SK-N-SH (cell line): ENCODE measurements at regions not wholly inside any gene's neighbourhood (a gene's known extent, or its start where the extent isn't known, plus 50 kb on each side); places are given as distances from the start of the nearest gene placed in this dataset.

Experiments used
- CTCF ChIA-PET: fragments of 300-600, 350-600 bp; formaldehyde crosslinking; extraction: SDS; loops from one replicate; lab custom pipeline; 2021; lab: Yijun Ruan, JAX
- POLR2A ChIA-PET: fragments of 350-600 bp; sonication (Branson Sonifier 250); formaldehyde crosslinking; extraction: SDS; loops from one replicate; lab custom pipeline; 2020; ENCODE audit warnings: antibody characterized with exemption, inconsistent platforms; lab: Yijun Ruan, JAX
- DNase-seq: peaks from one replicate; pipeline ENCODE4 v3.0.0; 2012
- H2AFZ ChIP-seq: fragments of 200-600 bp; sonication (generic); 2 replicates; pipeline ENCODE4 v1.8.1; 2016; ENCODE audit warnings: antibody characterized with exemption, mild to moderate bottlenecking, low read depth
- H3F3A ChIP-seq: fragments of 200-600 bp; sonication (generic); replicated peaks from 2 replicates; pipeline ENCODE3; 2016; ENCODE audit warnings: antibody characterized with exemption, mild to moderate bottlenecking; ENCODE audit not compliant: insufficient read depth
- H3K27ac ChIP-seq, 2 experiments: fragments of 200-500 bp in 1 of 2; fragments of 200-600 bp in 1 of 2; sonication (Bioruptor generic) in 1 of 2; sonication (generic), shearing (Covaris generic) in 1 of 2; 2 replicates each; pipeline versions ENCODE4 v1.5.1 to v1.6.1; 2014 to 2016; ENCODE audit warnings: low read depth in 2 of 2, inconsistent platforms in 1 of 2, low read length in 1 of 2, mild to moderate bottlenecking in 1 of 2, mixed read lengths in 1 of 2
- H3K27me3 ChIP-seq: fragments of 200-600 bp; sonication (generic), shearing (Covaris generic); 2 replicates; pipeline ENCODE4 v1.6.1; 2016; ENCODE audit warnings: mixed run types; ENCODE audit not compliant: insufficient read depth
- H3K36me3 ChIP-seq, 2 experiments: fragments of 200-500 bp in 1 of 2; fragments of 200-600 bp in 1 of 2; sonication (Bioruptor generic) in 1 of 2; sonication (generic) in 1 of 2; replicated peaks in 1 of 2; 2 replicates each; pipeline versions ENCODE3 to v1.5.1; 2014 to 2016; ENCODE audit warnings: low read length in 1 of 2, mild to moderate bottlenecking in 1 of 2; ENCODE audit not compliant: insufficient read depth in 2 of 2, control insufficient read depth in 1 of 2
- H3K4me1 ChIP-seq, 2 experiments: fragments of 200-500 bp in 1 of 2; fragments of 200-600 bp in 1 of 2; sonication (Bioruptor generic) in 1 of 2; sonication (generic), shearing (Covaris generic) in 1 of 2; 2 replicates each; pipeline versions ENCODE4 v1.5.1 to v1.6.1; 2014 to 2016; ENCODE audit warnings: low read depth in 1 of 2, low read length in 1 of 2, mixed run types in 1 of 2; ENCODE audit not compliant: insufficient read depth in 2 of 2, control insufficient read depth in 1 of 2
- H3K4me2 ChIP-seq: fragments of 200-600 bp; sonication (generic), shearing (Covaris generic); 2 replicates; pipeline ENCODE4 v1.6.1; 2017; ENCODE audit warnings: mixed run types
- H3K4me3 ChIP-seq, 2 experiments: fragments of 200-500 bp in 1 of 2; fragments of 200-600 bp in 1 of 2; sonication (Bioruptor generic) in 1 of 2; sonication (generic), shearing (Covaris generic) in 1 of 2; 2 replicates each; pipeline versions ENCODE4 v1.5.1 to v1.8.1; 2014 to 2016; ENCODE audit warnings: low read depth in 2 of 2, inconsistent platforms in 1 of 2, low read length in 1 of 2, mild to moderate bottlenecking in 1 of 2, mixed read lengths in 1 of 2, moderate library complexity in 1 of 2
- H3K79me2 ChIP-seq: fragments of 200-600 bp; sonication (generic); 2 replicates; pipeline ENCODE4 v1.8.1; 2017; ENCODE audit warnings: mild to moderate bottlenecking; ENCODE audit not compliant: insufficient read depth
- H3K9ac ChIP-seq: fragments of 200-600 bp; sonication (generic); 2 replicates; pipeline ENCODE4 v1.6.1; 2017; ENCODE audit warnings: mixed run types
- H3K9me2 ChIP-seq: fragments of 200-600 bp; sonication (generic); 2 replicates; pipeline ENCODE4 v1.6.1; 2017; ENCODE audit warnings: mixed run types
- H3K9me3 ChIP-seq: fragments of 200-600 bp; sonication (generic); 2 replicates; pipeline ENCODE4 v1.6.1; 2017; ENCODE audit warnings: mixed run types, mild to moderate bottlenecking, moderate library complexity
- H4K20me1 ChIP-seq: fragments of 200-600 bp; sonication (generic); 2 replicates; pipeline ENCODE4 v1.6.1; 2017; ENCODE audit warnings: mild to moderate bottlenecking, mixed run types; ENCODE audit not compliant: insufficient read depth
- ELF1 ChIP-seq: IDR thresholded peaks from 2 replicates; pipeline ENCODE4 v1.4.0; 2012
- EZH2phosphoT487 ChIP-seq: fragments of 200-600 bp; sonication (generic); IDR thresholded peaks from 2 replicates; pipeline ENCODE4 v1.6.1; 2017; ENCODE audit warnings: low read depth, mixed run types, mild to moderate bottlenecking, antibody characterized with exemption, moderate library complexity, borderline replicate concordance
- FOXJ3 ChIP-seq: sonication (generic); formaldehyde crosslinking; IDR thresholded peaks from 2 replicates; pipeline ENCODE4 v1.5.1; 2020; ENCODE audit warnings: mild to moderate bottlenecking, missing genetic modification reagents
- GATA2 ChIP-seq: sonication (generic); formaldehyde crosslinking; IDR thresholded peaks from 2 replicates; pipeline ENCODE4 v1.5.0; 2020; ENCODE audit warnings: mild to moderate bottlenecking, missing genetic modification reagents
- IRF3 ChIP-seq: fragments of 150-350 bp; IDR thresholded peaks from 2 replicates; pipeline ENCODE4 v1.6.1; 2016; ENCODE audit warnings: mild to moderate bottlenecking, low read depth, low read length
- JUND ChIP-seq: IDR thresholded peaks from 2 replicates; pipeline ENCODE4 v1.4.0; 2012
- MAX ChIP-seq: IDR thresholded peaks from 2 replicates; pipeline ENCODE4 v1.4.0; 2012; ENCODE audit warnings: low read depth
- MEF2A ChIP-seq: IDR thresholded peaks from 2 replicates; pipeline ENCODE4 v1.4.0; 2012; ENCODE audit warnings: low read depth, borderline replicate concordance
- MXI1 ChIP-seq: IDR thresholded peaks from 2 replicates; pipeline ENCODE4 v1.6.1; 2012; ENCODE audit warnings: mild to moderate bottlenecking, low read depth, low read length, improper control_type of control experiment
- NRF1 ChIP-seq: IDR thresholded peaks from 2 replicates; pipeline ENCODE4 v1.6.1; 2012; ENCODE audit warnings: low read depth, mild to moderate bottlenecking, low read length
- PBX3 ChIP-seq: IDR thresholded peaks from 2 replicates; pipeline ENCODE4; 2012
- RAD21 ChIP-seq: IDR thresholded peaks from 2 replicates; pipeline ENCODE4 v1.6.1; 2012; ENCODE audit warnings: mild to moderate bottlenecking, low read length
- RCOR1 ChIP-seq: fragments of 150-350 bp; IDR thresholded peaks from 2 replicates; pipeline ENCODE4 v1.6.1; 2017; ENCODE audit warnings: antibody characterized with exemption, low read length
- REST ChIP-seq: IDR thresholded peaks from 2 replicates; pipeline ENCODE4 v1.6.1; 2012; ENCODE audit warnings: mild to moderate bottlenecking, low read depth, low read length, moderate library complexity
- RXRA ChIP-seq: IDR thresholded peaks from 2 replicates; pipeline ENCODE4 v1.4.0; 2012; ENCODE audit warnings: low read depth, mild to moderate bottlenecking, borderline replicate concordance
- SMC3 ChIP-seq: IDR thresholded peaks from 2 replicates; pipeline ENCODE4 v1.6.1; 2012; ENCODE audit warnings: low read depth, low read length, improper control_type of control experiment
- TAF1 ChIP-seq: IDR thresholded peaks from 2 replicates; pipeline ENCODE4 v1.6.1; 2012; ENCODE audit warnings: low read depth, mild to moderate bottlenecking, low read length, moderate library complexity, borderline replicate concordance
- TEAD4 ChIP-seq: IDR thresholded peaks from 2 replicates; pipeline ENCODE4 v1.4.0; 2012; ENCODE audit warnings: mild to moderate bottlenecking, borderline replicate concordance; ENCODE audit not compliant: insufficient read depth
- USF2 ChIP-seq: fragments of 150-350 bp; IDR thresholded peaks from 2 replicates; pipeline ENCODE4 v1.6.1; 2017; ENCODE audit warnings: antibody characterized with exemption, low read length, low read depth, borderline replicate concordance
- YY1 ChIP-seq: IDR thresholded peaks from 2 replicates; pipeline ENCODE4 v1.4.0; 2012; ENCODE audit warnings: low read depth, mild to moderate bottlenecking
- WGBS: methylation state at CpG from one replicate; pipeline ENCODE4 v1.1.6; 2017; ENCODE audit warnings: low lambda C conversion rate; 5-methylcytosine and 5-hydroxymethylcytosine counted together

- Histone ChIP-seq H3K27me3 (peaks cover 52% of the 10 kb centered on the region), H3K36me3 (no peaks in the 10 kb centered on the region), H3K27ac (no peak overlapping the region), H3F3A (no peaks in the 10 kb centered on the region), H2AFZ (no peak overlapping the region), H3K9ac (no peak overlapping the region), H3K9me2 (no peaks in the 10 kb centered on the region), H3K4me2 (no peak overlapping the region), H3K4me1 (no peaks in the 10 kb centered on the region), H3K4me3 (no peak overlapping the region), H3K79me2 (no peaks in the 10 kb centered on the region), H4K20me1 (no peaks in the 10 kb centered on the region), H3K9me3 (no peaks in the 10 kb centered on the region)
- WGBS: 6% methylated on average over 7 of the region's 9 CpGs
- CTCF ChIA-PET: no interaction called here
- no peak for DNase-seq
- TF ChIP-seq USF2: no peak
- no peak for TF ChIP-seq PBX3
- TF ChIP-seq JUND: no peak
- POLR2A ChIA-PET: no interaction called here
These were observed 232.3 kb downstream of the IRX2 start for GRCh38 chr5:2519153-2519552.

- H3K36me3 ChIP-seq: no peaks in the 10 kb centered on the region
These were observed 234.0 kb downstream of the IRX2 start for GRCh38 chr5:2517451-2517850.

More at GRCh38 chr5:2517451-2517850, 234.0 kb downstream of the IRX2 start:
- TF ChIP-seq TAF1: no peak
- no peak for TF ChIP-seq RAD21
- TF ChIP-seq PBX3: no peak
- no peak for TF ChIP-seq IRF3
- TF ChIP-seq TEAD4: no peak
- TF ChIP-seq YY1: no peak
- TF ChIP-seq GATA2 (CRISPR knock-in tag): no peak
- TF ChIP-seq EZH2phosphoT487: no peak
- TF ChIP-seq RXRA: no peak
- TF ChIP-seq REST: no peak
- no peak for TF ChIP-seq FOXJ3 (CRISPR knock-in tag)
- no peak for TF ChIP-seq USF2
- TF ChIP-seq NRF1: no peak
- TF ChIP-seq ELF1: no peak
- TF ChIP-seq RCOR1: no peak
- no peak for TF ChIP-seq MXI1
- TF ChIP-seq MAX: no peak
- no peak for TF ChIP-seq MEF2A
- TF ChIP-seq SMC3: no peak
- no peaks in the 10 kb centered on the region for H3K4me1 ChIP-seq
- no peak overlapping the region for H3K4me2 ChIP-seq
- H2AFZ ChIP-seq: no peak overlapping the region
- no peaks in the 10 kb centered on the region for H3K9me2 ChIP-seq
- ChIA-PET POLR2A (no interaction called here), CTCF (no interaction called here)
- H4K20me1 ChIP-seq: no peaks in the 10 kb centered on the region
- H3K4me3 ChIP-seq: no peak overlapping the region
- H3K79me2 ChIP-seq: no peaks in the 10 kb centered on the region
- H3K27ac ChIP-seq: no peak overlapping the region
- DNase-seq: no peak
- H3F3A ChIP-seq: no peaks in the 10 kb centered on the region
- under 1% methylated on average over 8 of the region's 10 CpGs for WGBS
- H3K9ac ChIP-seq: no peak overlapping the region
- H3K27me3 ChIP-seq: peaks cover 51% of the 10 kb centered on the region
- H3K9me3 ChIP-seq: no peaks in the 10 kb centered on the region
